NCI-H187 treated with DMSO at 0.1 percent for 48 hours (cell line): ENCODE measurements at regions not wholly inside any gene's neighbourhood (a gene's known extent, or its start where the extent isn't known, plus 50 kb on each side); places are given as distances from the start of the nearest gene placed in this dataset.
A peak's percentile ranks its signal among the peaks of the same experiment; 100 is the strongest.
"Not testable (repeated sequence)": the region's sequence is repeated elsewhere in the genome, so short reads cannot be mapped to it uniquely, and the experiment has no call there.

Source experiments
- DNase-seq: peaks from one replicate; lab custom pipeline; 2025; lab: John Stamatoyannopoulos, UW

DNA sequence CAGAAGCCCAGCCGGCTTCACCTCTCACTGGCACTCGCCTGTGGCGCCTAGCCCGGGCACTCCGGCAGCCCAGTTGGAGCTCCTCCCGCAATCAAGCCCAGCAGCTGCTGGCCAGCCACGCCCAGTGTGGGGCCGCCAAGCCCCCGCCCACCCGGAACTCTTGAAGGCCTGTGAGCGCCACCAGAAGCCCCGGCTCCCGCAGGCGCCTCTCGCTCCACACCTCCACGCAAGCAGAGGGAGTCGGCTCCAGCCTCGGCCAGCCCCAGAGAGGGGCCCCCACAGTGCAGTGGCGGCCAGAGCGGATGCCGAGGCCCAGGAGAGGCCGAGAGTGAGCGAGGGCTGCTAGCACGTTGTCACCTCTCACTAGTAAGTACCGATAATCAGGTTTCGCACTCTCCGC, 240.7 kb downstream of the TFEC start:
- no peak for DNase-seq

DNA sequence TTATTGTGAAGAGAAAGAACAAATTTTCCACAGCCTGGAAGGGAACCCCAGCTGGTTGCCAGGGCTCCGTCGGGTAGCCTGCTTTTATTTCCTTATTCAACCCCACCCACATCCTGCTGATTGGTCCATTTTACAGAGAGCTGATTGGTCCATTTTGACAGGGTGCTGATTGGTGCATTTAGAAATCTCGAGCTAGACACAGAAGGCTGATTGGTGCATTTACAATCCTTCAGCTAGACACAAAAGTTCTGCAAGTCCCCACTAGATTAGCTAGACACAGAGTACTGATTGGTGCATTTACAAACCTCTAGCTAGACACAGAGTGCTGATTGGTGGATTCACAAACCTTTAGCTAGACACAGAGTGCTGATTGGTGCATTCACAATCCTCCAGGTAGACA, 241.1 kb downstream of the TFEC start:
- DNase-seq = not testable (repeated sequence)

DNA sequence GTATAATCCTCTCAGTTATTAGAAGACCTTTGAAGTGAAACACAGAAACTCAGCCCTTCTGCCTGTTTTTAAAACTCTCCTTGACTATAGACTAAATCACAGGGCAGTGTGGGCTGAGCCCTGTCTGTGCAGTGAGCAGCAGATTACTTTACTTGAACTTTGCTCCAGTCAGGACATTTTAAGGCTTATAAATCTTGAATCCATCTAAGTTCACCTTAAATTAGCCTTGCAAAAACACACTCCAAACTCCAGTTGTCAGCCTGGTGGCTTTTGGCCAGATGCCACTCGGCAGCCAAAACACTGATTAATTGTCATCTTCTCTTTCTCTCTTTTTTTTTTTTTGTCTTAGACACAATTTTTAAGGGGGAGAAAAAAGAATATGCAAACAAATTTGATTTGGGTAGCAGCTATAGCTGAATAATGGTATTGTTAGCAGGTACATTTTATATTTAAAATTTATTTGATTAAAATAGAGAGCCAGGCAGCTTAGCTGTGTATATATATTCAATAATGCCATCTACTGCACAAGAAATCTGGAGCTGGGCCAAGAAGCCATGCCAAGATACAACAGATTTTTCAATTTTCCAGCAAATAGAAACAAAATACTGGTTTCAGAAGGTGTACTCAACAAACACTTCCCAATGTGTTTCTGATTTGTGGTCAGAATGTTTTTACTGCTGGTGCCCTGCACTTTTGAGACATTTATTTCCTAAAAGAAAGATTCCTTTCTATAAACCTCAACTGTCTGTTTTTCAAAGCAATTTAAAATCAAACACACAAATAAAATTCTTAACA, 247.7 kb downstream of the TFEC start:
- no peak for DNase-seq

DNA sequence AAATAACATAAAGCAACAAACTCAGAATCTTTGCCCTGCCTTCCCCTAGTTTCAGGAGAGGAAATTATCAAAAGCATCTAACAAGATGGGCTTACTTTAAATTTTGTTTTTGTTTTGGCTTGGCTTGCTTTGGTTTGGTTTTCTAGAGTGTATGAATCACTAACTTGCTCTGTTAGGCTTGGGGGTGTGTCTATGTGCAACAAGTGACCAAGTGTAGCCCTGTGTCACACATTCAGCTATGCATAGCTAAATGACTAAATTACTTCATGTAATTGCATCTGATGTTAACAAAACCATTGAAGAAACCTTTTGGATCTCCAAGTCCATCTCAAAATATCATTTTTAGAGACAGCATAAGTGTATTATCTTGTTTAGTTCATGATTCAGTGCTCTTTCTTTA, 251.0 kb downstream of the TFEC start:
- no peak for DNase-seq

DNA sequence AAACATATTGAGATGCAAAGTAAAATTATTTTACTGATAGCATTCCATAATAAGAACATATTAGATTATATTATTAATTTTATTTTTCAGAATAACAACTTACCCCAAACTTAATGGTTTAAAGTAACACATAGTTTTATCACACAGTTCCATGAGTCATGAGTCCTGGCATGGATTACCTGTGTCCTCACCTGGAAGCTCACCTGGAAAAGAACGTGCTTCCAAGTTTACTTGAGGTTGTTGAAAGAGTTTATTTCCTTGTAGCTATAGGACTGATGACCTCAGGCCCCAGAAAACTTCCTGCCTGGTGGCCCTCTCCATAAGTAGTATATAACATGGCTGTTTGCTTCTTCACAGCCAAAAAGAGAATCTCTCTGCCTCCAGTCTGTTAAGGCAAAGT, 254.6 kb downstream of the TFEC start:
- no peak for DNase-seq

DNA sequence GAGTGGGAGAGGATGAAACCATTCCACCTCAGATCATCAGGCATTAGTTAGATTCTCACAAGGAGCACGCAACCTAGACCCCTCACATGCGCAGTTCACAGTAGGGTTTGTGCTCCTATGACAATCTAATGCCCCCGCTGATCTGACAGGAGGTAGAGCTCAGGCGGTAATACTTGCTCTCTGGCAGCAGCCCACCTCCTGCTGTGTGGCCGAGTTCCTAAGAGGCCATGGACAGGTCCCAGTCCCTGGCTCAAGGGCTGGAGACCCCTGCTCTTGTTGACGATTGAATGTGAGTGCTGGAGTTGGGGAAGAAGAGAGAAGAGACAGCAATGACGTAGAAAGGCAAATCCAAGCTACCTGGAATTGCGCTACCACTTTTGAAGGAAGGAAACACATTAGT, 267.2 kb downstream of the TFEC start:
- DNase-seq = no peak

DNA sequence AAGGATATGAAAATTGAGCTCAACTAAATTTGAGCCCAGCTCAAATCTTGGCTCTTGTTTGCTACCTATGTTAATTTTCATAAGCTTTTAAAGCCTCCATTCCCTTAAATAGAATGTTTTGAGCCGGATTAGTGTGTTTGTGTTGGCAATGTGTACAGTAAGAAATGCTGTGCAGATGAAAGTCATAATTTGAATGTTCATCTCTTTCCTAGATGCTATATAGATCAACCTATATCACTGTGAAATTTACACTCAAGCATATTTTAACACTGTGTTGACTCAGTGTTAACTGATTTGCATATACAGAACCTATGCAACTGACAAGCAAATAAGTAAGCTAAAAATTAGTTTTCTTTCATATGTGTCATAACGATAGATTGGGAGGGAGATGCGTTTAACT, 272.5 kb downstream of the TFEC start:
- DNase-seq = no peak

DNA sequence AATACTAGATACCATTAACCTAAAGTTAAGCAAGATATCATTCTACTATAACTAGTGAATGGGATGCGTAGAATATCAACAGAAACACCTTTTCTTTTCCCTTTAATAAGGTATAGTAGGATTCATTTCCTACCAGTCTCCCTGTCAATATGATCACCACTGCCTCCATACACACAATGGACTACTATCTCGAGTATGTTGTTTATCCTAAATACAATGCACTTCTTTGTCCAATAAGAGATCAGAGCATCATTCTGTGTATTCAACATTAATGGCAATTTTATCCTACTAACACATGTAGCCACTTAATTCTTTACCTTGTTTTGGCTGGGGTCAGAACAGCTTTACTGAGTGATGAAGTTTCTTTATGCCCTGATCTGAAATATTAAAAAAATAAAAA, 276.3 kb downstream of the TFEC start:
- DNase-seq = no peak

DNA sequence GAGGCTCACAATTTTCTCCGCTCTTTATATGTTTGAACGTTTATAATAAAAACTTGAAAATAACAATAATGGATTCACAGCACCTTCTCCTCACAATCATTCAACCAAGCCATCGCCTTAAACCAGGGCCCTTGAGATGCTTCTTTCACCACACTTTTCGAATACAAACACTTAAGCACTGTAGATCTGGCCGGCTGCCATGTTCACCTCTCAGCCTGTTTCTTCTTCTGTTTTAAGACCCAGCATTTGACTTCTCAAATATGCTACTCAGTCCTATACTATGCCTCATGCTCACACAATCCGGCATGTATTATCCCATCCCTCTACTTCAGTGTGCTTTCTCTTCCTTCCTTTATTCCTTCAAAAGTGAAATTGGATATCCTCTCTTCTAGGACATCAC, 280.6 kb downstream of the TFEC start:
- DNase-seq = peak; percentile 68

DNA sequence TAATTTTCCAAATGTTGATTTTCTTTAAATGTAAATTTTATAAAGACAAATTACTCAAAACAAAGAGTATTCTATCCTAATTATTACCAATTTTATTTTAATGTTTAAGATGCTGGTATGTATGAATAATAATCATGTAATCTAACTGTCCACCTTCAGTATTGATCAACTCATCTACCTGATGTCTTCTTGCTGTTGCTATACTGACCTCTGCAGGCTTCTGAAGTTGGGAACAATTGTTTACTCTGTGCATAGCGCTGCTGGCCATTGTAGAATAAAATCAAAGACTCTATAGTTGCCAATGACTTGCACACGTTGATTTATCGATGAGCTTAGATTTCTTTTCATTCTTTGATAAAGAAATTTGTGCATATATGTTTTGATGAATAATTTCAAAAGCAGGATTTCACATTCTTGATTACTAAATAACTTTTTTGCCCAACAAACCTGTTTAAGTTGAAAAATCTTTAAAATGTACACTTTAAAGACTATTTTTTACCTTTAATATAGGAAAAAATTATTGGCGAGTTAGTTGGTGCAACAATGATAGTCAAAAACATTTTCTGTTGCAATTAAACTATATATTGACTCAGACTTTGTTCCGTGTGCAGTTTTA, 282.3 kb downstream of the TFEC start:
- no peak for DNase-seq

DNA sequence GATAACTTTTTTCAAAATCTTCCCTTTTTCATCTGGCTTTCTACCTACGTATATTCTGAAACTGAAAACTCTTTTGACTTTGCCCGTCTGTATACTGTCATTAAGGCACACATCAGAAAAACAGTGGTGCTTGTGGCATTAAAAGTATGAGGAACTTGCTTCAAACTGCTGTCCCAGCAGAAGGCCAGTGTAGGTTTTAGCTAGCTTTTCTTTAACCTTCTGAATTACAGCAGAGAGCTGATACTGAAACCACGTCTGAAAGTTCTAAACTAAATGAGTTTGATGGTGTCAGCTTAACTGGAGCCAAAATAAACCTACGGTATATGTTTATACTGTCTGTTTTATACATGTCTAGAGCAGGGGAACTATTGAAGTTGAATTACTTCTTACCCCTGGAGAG, 283.4 kb downstream of the TFEC start:
- DNase-seq = no peak

DNA sequence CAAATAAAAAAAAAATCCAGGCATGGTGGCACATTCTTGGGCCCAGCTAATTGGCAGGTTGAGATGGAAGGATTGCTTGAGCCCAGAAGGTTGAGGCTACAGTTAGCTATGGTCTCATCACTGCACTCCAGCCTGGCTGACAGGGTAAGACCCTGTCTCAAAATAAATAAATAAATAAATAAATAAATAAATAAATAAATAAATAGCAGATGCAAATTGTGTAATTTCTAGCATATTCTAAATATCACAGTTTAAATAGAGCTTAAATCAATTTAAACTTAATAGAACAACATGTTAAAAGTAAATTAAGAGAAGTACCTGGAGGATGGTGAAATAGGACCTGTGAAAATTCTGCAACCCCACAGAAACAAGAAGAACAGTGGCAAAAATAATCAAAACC, 290.5 kb downstream of the TFEC start:
- DNase-seq = no peak

DNA sequence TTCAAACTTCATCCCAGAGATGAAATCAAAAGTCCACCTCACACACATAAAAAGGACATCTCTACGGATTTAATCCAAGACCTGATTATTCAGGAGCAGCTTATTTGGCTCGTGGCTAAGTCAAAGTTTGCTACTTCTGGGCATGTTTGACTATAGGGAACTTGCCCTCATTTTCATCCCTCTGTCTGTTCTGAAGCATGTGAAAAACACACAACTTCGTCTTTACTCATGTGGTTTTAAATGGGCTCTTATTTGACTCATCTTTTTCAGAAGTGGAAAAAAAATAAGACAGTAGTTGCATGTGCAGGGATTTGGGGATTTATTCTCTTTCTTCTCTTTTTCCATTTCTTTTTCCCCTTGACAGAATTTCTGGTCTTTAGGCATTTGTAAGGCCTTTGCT, 295.9 kb downstream of the TFEC start:
- DNase-seq = no peak

DNA sequence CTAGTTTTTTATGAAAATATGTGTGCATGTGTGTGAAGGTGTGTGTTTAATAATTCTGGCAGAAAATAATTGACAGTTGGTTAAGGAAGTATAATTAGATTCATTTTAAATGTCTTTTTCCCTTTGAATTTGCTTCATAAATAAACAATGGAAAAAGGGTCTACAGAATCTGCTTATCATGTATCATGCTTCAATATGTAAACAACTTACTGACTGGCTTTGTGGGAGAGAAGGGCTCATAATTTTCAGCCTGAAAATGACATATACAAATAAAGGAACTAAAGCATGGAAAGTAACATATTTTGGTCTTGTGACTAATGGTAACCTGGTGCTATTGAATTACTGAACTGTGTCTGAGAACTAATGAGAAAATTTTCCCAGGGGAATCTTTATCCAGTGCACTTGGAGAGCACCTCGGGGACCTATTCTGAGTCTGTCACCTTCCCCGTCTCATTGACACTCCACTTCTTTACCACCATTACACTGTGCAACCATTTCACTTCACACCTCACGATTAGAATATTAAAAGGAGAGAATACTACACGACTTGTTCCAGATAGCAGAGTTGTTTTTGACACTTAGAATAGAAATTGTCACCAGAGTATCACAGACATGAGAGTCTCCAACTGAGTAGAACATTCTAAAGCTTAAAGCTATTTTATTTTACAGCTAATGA, 298.6 kb downstream of the TFEC start:
- no peak for DNase-seq

DNA sequence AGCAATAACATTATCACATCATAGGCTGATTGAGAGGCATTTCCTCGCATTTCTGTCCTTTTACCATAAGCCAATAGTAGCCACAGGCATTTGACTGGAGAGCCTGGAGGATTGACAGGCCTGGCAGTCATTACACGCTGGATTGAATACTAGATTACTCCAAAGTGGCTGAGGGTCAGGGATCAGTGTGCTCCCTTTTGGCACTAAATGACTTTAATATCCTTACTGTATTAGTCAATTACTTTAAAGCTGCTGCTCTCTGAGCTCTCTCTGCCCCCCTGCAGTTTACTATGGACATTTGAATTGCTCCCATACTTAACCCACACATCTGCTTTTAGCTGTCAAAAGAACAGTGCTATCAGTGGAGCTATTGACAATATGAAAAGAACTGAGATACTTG, 302.0 kb downstream of the TFEC start:
- peak; percentile 98 for DNase-seq

DNA sequence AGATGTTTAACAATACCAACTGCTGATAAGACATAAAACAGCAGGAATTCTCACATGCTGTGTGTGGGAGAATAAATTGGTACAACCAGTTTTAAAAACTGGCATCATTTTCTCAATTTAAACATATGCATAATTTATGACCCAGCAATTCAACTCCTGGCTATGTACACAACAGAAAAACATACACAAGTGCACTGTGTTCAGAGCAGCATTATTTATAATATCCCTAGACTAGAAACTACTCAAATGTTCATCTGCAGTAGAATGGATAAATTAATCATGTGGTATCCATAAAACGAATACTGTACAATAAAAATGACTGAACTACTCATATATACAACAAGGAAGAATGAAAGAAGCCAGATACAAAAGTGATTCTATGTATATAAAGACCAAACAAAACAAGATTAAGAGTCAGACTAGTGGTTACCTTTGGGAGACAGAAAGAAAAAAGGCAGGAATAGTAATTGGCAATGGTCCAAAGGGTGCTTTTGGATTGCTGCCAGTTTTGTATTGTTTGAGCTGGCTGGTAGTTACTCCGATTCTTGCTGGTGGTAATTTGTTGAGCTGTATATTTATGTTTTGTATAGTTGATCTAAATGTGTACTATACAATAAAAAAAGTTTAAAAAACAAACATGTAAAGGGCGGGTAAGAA, 306.0 kb downstream of the TFEC start:
- peak; percentile 88 for DNase-seq

DNA sequence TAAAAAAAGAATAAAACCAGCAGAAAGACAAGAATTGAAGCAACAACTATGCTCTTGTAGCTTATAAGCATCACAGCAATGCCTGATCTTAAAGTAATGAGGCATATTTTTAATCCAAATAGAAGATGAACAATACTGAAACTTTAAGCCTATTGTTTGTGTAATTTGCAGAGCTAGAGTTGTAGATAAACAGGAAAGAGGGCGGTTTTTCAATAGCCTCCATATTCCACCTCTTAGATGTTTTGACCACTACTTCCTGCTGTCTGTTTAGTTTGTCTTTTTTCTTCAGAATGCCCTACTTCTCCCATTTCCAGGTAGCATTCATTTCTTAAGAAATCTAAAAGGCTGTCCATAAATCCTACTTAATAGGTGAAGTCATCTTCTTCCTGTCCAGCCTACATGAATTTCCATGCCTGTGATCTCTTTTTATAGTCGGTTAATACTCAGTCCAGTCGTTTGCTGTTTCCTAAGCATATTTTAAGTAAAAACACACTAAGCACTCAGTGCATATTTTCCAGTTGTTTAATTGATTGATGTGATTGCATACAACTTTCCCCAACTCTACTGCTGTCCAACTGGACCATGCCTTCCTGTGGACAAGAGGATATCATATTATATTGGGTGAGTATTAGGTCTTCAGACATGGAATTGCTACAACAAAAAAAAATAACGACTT, 308.1 kb downstream of the TFEC start:
- DNase-seq = no peak

DNA sequence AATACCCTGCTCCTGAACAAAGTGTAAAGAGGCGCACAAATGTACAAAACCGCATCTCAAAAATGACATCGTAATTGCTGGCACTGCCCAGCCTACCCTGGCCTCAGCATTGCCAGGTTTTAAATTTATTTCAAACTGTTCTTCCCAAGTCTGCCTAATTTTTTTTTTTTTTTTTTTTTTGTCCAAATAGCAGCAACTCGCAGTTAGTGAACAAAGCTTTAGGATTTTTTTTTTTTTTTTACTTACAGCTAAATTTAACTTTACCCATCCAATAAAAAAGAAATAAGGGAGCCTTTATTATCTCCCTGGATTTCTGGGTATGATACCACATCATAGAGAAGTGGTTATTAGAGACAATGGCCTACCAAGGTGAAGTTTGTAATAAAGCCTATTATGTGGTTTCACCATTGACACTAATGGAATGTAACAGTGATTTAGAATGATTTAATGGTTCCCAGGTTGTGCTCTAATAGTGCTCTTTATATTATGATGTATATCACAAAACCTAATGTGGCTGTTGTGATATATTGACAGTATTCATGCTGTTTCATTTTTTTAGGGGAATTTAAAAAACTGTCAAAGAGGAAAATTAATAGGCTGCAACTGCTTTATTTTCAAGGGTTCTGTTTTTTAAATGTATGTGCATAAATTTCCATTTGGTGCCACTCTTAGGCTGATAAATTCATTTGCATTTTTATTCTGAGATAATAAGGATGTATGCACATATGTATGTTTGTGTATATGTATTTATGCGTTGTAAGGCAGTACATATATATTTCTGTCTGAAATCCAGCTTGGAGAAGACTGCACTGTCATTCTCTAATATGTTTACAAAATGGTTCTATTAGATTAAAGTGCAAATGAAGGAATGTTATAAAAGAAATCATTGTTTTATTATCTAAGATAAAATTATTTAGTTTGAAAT, 309.0 kb downstream of the TFEC start:
- DNase-seq = no peak

DNA sequence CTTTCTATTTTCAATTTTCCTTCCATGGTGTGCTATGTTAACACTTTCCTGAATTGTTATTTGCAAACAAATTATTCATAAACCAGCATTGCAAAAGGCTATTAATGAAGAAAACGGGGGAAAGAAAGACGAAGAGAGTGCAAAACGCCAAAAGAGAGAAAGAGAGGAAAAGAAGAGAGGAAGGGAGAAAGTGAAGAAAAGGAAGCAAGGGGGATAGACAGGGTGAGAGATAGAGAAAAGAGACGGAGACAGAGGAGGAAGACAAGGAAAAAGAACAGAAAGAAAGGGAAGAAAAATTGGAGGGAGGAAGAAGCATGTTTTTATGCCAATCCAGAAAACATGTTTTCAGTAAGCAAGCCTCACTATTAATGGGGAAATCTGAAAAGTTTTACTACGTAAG, 310.6 kb downstream of the TFEC start:
- DNase-seq = no peak

DNA sequence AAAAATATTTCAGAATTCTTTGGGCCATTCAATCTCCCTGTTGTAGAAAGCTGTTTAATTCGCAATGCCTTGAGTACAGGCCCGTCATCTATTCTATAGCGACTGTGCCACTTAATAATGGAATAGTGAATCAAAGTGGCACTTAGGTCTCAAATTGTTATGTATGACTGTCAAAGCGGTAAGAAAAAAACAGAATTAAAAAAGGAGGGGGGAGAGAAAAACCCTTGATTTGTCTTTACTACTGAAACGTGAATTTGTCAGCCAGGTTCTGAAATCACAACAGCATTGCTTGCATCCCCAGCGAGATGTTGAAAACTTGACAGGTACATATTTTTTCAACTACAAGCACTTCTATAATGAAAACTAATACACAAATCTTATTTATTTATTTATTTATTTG, 320.9 kb downstream of the TFEC start:
- no peak for DNase-seq

DNA sequence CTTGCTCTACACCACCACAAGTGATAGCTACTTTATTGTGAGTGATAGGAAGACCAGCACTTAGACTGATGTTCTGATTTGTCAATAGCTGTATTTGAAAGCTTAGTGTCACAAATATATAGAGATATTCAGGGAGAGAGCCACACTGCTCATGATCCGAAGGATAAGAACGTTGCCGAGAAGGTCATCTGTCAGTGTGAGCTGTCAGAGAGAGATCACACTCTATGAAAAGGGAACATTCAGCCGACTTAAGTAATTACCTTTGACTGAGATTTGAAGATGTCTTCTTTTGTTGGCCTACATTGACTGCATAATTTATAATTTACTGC, 322.6 kb downstream of the TFEC start:
- no peak for DNase-seq
